NCI-H1092 (cell line): ENCODE measurements at regions not wholly inside any gene's neighbourhood (a gene's known extent, or its start where the extent isn't known, plus 50 kb on each side); places are given as distances from the start of the nearest gene placed in this dataset.

Experiments used
- DNase-seq: peaks from one replicate; lab custom pipeline; 2025; lab: John Stamatoyannopoulos, UW

GRCh38 chr2:122174061-122174460 is 418.6 kb downstream of the TSN start:
- no peak for DNase-seq

- DNase-seq, result no peak
Measured at GRCh38 chr2:122179492-122180165, 424.2 kb downstream of the TSN start.

GRCh38 chr2:122180972-122181371 is 425.5 kb downstream of the TSN start:
- no peak for DNase-seq

GRCh38 chr2:122182616-122183355 is 427.3 kb downstream of the TSN start:
- DNase-seq, result no peak

GRCh38 chr2:122183890-122184289 is 428.4 kb downstream of the TSN start:
- DNase-seq, result no peak

- DNase-seq, result no peak
Measured at GRCh38 chr2:122186761-122187222, 431.3 kb downstream of the TSN start.

GRCh38 chr2:122191331-122191730 is 435.9 kb downstream of the TSN start:
- peak; percentile 17 for DNase-seq

GRCh38 chr2:122193622-122194021 is 438.2 kb downstream of the TSN start:
- no peak for DNase-seq

- DNase-seq, result no peak
Measured at GRCh38 chr2:122194546-122194945, 439.1 kb downstream of the TSN start.

- no peak for DNase-seq
Measured at GRCh38 chr2:122203523-122203922, 448.1 kb downstream of the TSN start.

GRCh38 chr2:122205641-122206040 is 450.2 kb downstream of the TSN start:
- DNase-seq, result no peak

- no peak for DNase-seq
Measured at GRCh38 chr2:122206101-122206500, 450.6 kb downstream of the TSN start.

- DNase-seq, result no peak
Measured at GRCh38 chr2:122209377-122209776, 453.9 kb downstream of the TSN start.

GRCh38 chr2:122210065-122210464 is 454.6 kb downstream of the TSN start:
- no peak for DNase-seq

GRCh38 chr2:122210898-122211856 is 455.7 kb downstream of the TSN start:
- DNase-seq, result no peak

GRCh38 chr2:122213312-122213711 is 457.9 kb downstream of the TSN start:
- no peak for DNase-seq

GRCh38 chr2:122216071-122216470 is 460.6 kb downstream of the TSN start:
- no peak for DNase-seq

- no peak for DNase-seq
Measured at GRCh38 chr2:122216901-122217300, 461.4 kb downstream of the TSN start.

GRCh38 chr2:122218596-122218995 is 463.1 kb downstream of the TSN start:
- no peak for DNase-seq

- DNase-seq, result no peak
Measured at GRCh38 chr2:122219504-122219903, 464.1 kb downstream of the TSN start.

- DNase-seq, result no peak
Measured at GRCh38 chr2:122221665-122222064, 466.2 kb downstream of the TSN start.

- DNase-seq, result no peak
Measured at GRCh38 chr2:122231296-122231695, 475.8 kb downstream of the TSN start.
